GM21360 (cell line): ENCODE measurements at regions not wholly inside any gene's neighbourhood (a gene's known extent, or its start where the extent isn't known, plus 50 kb on each side); places are given as distances from the start of the nearest gene placed in this dataset.
A peak's percentile ranks its signal among the peaks of the same experiment; 100 is the strongest.

Experiments
- ATAC-seq: cut with Tn5 transposase; IDR thresholded peaks from one replicate; pipeline ENCODE4 v1.9.1; 2021; ENCODE audit warnings: mild to moderate bottlenecking, moderate library complexity; ENCODE audit not compliant: unreplicated experiment

DNA sequence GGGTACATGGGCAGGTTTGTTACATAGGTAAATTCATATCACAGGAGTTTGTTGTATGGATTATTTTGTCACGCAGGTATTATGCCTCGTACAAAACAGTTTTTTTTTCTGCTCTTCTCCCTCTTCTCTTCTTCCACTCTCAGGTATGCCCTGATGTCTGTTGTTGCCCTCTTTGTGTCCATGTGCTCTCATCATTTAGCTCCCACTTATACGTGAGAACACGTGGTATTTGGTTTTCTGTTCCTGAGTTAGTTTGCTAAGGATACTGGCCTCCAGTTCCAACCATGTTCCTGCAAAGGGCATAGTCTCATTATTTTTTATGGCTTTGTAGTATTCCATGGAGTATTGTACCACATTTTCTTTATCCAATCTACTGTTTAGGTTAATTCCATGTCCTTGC, 65.7 kb downstream of the UNC5CL start:
- ATAC-seq: no peak

DNA sequence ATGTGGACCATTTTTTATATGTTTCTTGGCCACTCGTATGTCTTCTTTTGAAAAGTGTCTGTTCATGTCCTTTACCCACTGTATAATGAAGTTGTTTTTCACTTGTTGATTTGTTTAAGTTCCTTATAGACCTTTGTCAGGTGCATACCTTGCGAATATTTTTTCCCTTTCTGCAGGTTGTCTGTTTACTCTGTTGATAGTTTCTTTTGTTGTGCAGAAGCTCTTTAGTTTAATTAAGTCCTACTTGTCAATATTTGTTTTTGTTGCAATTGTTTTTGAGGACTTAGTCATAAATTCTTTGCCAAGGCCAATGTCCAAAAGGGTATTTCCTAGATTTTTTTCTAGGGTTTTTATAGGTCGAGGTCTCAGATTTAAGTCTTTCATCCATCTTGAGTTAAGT, 66.2 kb downstream of the UNC5CL start:
- ATAC-seq: no peak

DNA sequence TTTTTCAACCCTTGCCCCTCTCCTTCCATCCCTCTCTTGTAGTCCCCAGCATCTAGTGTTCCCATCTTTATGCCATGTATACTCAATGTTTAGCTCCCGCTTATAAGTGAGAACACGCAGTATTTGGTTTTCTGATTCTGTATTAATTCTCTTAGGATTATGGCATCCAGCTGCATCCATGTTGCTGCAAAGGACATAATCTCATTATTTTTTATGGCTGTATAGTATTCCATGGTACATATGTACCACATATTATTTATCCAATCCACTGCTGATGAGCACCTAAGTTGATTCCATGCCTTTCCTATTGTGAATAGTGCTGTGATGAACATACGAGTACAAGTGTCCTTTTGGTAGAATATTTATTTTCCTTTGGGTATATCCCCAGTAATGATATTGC, 66.8 kb downstream of the UNC5CL start:
- ATAC-seq: no peak

GRCh38 chr6:40968620-40969164, 70.3 kb downstream of the UNC5CL start:
- ATAC-seq: no peak

DNA sequence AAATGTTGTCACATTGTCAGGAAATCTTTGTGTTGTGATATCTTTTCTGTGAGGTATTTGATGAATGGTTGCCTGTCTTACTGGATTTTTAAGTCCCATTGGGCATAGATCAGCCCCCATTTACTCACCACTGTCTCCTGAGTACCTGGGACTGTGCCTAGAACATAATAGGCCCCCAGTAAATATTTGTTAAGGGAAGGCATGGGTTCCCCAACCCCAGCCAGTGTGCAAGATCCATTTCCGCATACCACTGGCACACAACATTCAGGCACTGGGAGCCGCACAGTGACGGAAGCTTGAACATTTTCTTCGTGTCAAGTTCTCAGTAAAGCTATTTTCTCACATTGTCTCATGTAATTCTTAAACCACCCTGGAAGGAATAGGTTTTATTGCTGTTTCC, 72.2 kb downstream of the UNC5CL start:
- ATAC-seq: no peak

DNA sequence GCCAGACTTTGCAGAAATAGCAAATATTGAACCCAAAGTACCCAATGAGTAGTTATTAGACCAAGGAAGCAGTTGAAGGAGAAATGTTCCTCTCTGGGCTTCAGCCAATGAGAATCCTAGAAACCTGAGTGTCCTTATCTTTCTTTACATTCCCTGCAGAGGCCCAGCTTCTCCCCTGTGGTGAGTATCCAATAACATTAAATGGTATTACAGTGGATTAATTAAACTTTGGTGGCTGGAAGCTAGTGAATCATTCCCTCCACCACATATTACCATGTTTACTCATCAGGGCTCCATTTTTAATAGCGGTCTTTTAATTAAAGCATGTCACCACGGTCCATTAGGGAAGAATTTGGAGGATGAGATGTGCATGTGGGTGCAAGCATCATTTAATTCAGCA, 74.0 kb downstream of the UNC5CL start:
- ATAC-seq: no peak

GRCh38 chr6:40963019-40963418, 76.0 kb downstream of the UNC5CL start:
- no peak for ATAC-seq

DNA sequence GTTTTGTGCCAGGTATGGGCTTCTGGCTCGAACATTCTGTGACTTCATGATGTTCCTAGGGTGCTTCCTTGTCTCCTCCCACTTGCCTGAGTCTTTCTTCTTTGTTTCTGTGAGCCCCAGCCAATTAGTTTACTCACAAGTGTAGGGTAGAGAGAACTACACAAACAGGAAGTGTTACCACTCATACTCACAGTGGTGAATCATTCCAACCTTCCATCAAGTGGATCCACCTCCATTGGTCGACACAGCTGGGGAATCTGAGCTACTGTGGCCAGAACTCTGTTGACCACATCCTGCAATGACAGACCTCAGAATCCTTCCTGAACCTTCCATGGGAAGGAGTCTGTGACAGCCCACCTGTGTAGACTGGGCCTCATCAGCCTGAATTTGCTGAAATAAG, 76.8 kb downstream of the UNC5CL start:
- peak; percentile 71 for ATAC-seq

- no peak for ATAC-seq
Observed at GRCh38 chr6:40961831-40962230, 77.2 kb downstream of the UNC5CL start.

DNA sequence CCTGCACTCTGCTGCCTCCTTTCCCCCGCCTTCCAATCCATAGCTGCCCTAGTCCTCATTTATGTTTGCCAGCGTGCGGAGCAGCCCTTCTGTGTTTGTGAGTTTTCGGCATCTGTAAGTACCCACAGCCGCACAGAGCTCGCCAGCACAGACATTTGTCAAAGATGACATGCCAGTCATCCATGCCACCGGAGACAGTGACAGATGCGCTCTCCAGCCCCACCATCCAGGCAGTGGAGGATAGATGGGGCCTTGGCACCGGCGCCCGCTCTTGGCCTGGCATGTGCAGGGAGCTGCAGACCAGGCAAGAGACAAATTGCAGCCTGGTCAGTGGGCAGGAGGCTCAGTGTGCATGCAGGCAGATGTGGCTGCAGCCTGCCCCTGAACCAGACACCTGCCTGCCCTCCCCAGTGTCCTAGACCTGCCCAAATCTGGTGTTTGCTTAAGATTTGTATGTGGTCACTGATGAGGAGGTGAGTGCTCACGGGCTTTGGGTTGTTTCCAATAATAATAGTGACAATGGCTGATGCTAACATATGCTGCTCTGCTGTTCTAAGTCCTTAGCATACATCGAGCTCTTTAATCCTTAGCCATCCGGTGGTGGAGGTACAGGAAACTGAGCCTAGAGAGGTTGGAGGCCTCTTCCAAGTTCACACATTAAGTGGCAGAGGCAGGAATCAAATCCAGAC, 78.1 kb downstream of the UNC5CL start:
- no peak for ATAC-seq

- no peak for ATAC-seq
Observed at GRCh38 chr6:40959781-40960327, 79.2 kb downstream of the UNC5CL start.

DNA sequence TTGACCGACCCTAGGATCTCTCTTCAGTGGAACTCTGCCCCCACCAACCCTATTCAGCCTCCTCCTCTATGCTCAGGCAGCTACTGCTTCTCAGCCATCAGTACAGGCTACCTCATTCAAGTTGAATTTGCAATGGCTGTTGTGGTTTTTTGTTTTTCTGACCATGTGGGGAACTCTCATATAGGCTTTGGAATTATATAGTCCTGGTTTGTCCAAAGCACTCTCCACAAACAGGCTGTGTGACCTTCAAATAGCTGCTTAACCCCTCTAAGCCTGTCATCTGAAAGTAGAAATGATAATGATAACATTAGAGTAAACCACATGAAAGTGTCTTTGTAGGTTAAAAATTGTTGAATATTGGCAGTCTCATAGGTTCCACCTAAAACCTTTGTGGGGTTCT, 80.3 kb downstream of the UNC5CL start:
- no peak for ATAC-seq

- no peak for ATAC-seq
Observed at GRCh38 chr6:40957616-40958492, 81.2 kb downstream of the UNC5CL start.

DNA sequence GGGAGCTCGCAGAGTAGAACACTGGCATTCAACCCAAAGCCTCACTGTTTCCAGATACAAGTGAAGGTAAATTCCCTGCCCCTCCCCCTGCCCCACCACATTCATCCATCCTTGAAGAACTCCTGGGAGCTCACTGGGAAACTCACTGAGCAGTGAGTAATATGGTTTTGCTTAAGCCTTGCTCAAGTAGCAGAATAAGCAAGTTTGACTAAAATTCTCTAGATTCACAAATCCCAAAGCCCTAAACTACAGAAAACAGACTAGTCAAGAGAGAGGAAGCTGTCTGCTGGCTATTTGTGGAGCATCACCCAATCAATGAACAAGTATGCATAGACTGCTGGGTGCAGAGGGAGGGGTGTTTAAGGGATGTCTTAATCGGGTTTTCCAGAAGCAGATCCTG, 82.1 kb downstream of the UNC5CL start:
- ATAC-seq: no peak

GRCh38 chr6:40955178-40955545, 83.9 kb downstream of the UNC5CL start:
- ATAC-seq: no peak

- no peak for ATAC-seq
Observed at GRCh38 chr6:40954446-40955177, 84.4 kb downstream of the UNC5CL start.

DNA sequence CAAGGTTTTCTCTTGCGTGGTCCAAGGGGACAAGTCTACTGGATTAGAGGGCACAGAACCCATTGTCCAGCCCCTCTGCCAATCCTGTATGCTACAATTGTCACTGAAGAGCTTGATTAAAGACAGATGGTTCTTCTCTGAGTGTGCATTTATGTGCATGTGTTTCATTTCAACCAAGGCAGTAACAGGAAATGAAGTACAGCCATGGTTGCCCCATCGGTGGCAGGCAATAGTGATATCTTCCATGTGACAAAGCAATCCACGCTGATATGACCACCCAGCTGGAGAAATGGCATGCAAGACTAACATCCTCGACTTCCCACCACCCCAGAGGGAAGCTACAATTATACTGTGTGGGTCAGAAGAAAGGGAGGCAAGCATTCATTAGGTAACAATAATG, 85.5 kb downstream of the UNC5CL start:
- ATAC-seq: no peak

- ATAC-seq: no peak
Observed at GRCh38 chr6:40950986-40951698, 87.9 kb downstream of the UNC5CL start.

DNA sequence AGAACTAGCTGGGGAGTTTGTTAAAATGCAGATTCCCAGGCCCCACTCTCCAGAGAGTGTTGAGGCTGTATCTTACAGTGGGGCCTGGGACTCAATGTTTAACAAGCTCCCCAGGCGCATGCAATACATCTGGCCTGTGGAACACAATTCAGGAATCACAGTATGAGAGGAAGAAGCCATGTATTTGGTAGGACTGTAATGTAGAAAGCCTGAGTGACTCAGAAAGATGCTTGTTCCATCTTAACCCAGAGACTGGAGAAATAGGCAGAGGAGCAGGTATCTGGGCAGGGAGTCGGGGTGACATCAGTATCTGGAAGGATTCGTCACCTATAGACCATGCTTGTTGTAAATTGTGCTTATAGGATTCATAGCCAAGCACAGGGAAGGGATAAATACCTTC, 90.5 kb downstream of the UNC5CL start:
- ATAC-seq: no peak

- ATAC-seq: no peak
Observed at GRCh38 chr6:40947876-40948526, 91.0 kb downstream of the UNC5CL start.
